Cardiac septum (tissue), 1 donor: ENCODE measurements at regions not wholly inside any gene's neighbourhood (a gene's known extent, or its start where the extent isn't known, plus 50 kb on each side); places are given as distances from the start of the nearest gene placed in this dataset.

Experiments
- DNase-seq: peaks from one replicate; pipeline ENCODE4 v3.0.0-alpha.2; 2020; ENCODE audit warnings: low spot score
- intact Hi-C: fragments of 100-400 bp; cut with DNase I; formaldehyde crosslinking; loops from one replicate; pipeline ENCODE4 v1.14.0; 2022
- donor health status: DM: no; HTN: no; CAD: no.

- DNase-seq: peak; percentile 55
- intact Hi-C loops: no loop called here
Measured at GRCh38 chr10:131841661-131842139, 59.1 kb upstream of the PPP2R2D start.

- peak; percentile 64 for DNase-seq
- intact Hi-C loops: no loop called here
Measured at GRCh38 chr10:131842351-131843088, 58.3 kb upstream of the PPP2R2D start.

- intact Hi-C loops: no loop called here
- DNase-seq: peak; percentile 39
Measured at GRCh38 chr10:131843089-131843595, 57.7 kb upstream of the PPP2R2D start.

GRCh38 chr10:131843881-131844284 is 56.9 kb upstream of the PPP2R2D start:
- DNase-seq: peak; percentile 49

DNA sequence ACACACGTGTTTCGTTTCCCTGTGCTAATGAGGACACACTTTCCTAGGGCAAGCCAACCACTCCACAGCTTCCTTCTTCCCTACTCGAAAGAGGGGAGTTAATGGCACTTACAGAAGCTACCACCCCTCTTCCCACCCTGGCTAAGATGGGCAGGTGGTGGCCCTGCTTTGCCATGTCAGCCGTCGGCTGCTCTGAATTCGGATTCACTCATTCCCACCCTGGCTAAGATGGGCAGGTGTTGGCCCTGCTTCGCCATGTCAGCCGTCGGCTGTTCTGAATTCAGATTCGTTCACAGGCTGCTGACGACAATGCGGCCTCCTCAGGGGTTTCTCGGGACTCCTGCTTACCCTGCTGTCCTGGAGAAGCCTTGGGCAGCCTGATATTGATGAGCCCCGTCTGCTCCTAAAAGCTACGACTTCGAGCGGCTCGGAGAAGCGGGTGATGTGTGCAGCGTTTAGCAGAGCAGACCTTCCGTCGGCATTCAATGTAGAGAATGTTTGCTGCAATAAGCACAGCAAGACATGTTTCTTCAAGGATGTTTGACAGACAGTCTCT is 56.2 kb upstream of the PPP2R2D start:
- intact Hi-C loops: no loop called here
- DNase-seq: peak; percentile 27

More at GRCh38 chr10:131843881-131844284, 56.9 kb upstream of the PPP2R2D start:
- intact Hi-C loops: no loop called here

- peak; percentile 36 for DNase-seq
- intact Hi-C loops: no loop called here
Measured at GRCh38 chr10:131845505-131846239, 55.1 kb upstream of the PPP2R2D start.

GRCh38 chr10:131846240-131847101 is 54.3 kb upstream of the PPP2R2D start:
- intact Hi-C loops: no loop called here
- peak; percentile 74 for DNase-seq

- intact Hi-C loops: no loop called here
- DNase-seq: peak; percentile 74
Measured at GRCh38 chr10:131847241-131847783, 53.5 kb upstream of the PPP2R2D start.

- intact Hi-C loops: no loop called here
- peak; percentile 36 for DNase-seq
Measured at GRCh38 chr10:131848296-131848695, 52.5 kb upstream of the PPP2R2D start.

DNA sequence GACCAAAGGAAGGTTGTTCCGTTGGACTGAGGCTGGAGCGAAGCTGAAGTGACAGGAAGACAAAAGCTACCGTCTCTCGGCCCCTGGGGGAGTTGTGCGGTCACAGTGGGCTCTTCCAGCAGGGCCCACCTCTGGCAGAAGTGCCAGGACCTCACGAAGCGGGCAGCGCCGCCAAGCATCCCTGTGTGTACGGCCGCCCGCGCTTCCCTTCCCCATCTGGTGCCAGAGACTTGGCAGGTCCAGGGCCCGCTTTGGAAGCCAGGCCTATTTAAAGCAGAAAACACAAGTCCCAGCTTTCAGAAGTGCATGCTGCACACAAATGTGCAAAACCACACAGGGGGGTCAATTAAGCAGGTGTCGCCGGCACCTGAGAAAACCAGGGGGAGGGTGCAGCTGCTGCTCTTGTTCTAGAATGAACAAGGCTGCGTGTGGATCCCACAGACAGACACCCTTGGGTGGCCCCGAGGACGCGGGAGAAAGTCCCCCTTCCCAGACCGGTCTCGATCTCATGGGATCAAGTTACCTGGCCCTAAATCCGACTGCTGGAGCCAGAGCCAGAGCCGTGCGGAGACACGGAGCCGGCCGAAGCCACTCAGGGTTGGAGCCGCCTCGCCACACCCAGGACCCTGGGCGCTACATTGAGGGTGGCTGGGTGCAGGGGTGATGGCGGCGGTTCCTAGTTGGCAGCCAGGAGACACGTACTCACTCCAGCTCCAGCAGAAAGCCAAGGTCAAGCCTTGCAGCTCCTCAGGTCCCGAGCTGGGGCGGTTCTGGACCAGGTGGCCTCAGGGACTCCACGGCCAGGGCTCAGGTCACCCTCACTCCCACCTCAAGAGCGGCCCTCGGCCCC is 51.8 kb upstream of the PPP2R2D start:
- intact Hi-C loops: no loop called here
- DNase-seq: peak; percentile 72

GRCh38 chr10:131849591-131850382 is 51.0 kb upstream of the PPP2R2D start:
- DNase-seq: peak; percentile 69
- intact Hi-C loops: no loop called here

DNA sequence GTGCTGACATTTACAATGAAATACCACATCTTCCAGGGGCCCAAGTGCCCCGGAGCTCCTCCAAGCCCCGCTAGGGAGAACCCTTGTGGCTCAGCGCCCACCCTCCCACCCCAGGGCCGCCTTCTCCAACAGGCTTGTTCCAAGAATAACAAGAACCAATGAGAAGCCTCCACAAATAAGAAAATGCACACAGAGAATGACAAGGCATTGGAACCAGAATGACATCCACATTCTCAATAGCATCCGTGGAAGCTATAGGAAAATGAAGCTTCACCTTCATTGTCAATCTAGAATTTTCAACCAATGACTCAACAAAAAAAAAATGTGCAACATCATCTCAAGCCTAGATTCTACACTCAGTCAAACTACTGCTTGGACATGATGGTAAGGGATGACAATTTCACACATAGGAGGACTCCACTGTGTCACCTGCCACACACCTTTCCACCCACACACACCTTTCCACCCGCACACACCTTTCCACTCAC is 50.4 kb upstream of the PPP2R2D start:
- intact Hi-C loops: no loop called here
- DNase-seq: no peak
